ENCODE measurements at regions not wholly inside any gene's neighbourhood (a gene's known extent, or its start where the extent isn't known, plus 50 kb on each side); places are given as distances from the start of the nearest gene placed in this dataset.

DNA sequence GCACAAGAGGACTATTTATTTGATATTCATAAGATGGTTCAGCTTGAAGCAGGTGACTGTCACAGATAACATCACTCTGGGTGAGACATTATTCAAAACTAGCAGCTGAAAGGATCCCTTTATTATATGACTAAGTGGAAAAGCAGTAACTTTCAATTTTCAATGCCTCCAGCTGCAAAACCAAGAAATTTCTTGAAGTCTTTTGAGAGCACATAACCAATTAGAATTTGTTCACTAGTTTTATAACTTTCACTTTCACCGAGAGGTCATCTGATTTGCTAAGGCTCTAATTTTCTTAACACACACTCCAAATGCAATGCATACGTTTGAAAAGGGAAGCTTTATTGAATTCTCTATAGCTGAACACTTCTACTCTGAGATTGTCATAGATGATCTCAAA is 88.6 kb upstream of the KLF14 start:
- Histone ChIP-seq H3K36me3 (ENCODE audit: insufficient read depth, low read length) (no peaks in the 10 kb centered on the region), H4K20me1 (ENCODE audit: insufficient read depth, low read length) (no peaks in the 10 kb centered on the region), H3K9me3 (ENCODE audit: insufficient read depth, low read length, severe bottlenecking) (peaks cover 14% of the 10 kb centered on the region), H3K27me3 (ENCODE audit: insufficient read depth, low read length, poor library complexity) (no peaks in the 10 kb centered on the region), H3K4me1 (ENCODE audit: insufficient read depth, low read length) (no peaks in the 10 kb centered on the region), H3K4me2 (ENCODE audit: insufficient read depth, low read length) (peak overlapping the region; percentile 29; the same call in 1 of the 2 replicates), H3K4me3 (ENCODE audit: low read depth in 1 of 2, low read length in 2 of 2) (no peak overlapping the region), H3K27ac (ENCODE audit: low read length) (no peak overlapping the region), H3K79me2 (ENCODE audit: insufficient read depth, low read length) (no peaks in the 10 kb centered on the region), H2AFZ (ENCODE audit: low read depth, low read length) (no peak overlapping the region; the same call in 1 of the 2 replicates), H3K9ac (ENCODE audit: low read depth, low read length) (no peak overlapping the region)
- ATAC-seq (ENCODE audit: insufficient read depth, low read depth): peak; percentile 52
- no peak for DNase-seq
- TF ChIP-seq, protein P1, sequence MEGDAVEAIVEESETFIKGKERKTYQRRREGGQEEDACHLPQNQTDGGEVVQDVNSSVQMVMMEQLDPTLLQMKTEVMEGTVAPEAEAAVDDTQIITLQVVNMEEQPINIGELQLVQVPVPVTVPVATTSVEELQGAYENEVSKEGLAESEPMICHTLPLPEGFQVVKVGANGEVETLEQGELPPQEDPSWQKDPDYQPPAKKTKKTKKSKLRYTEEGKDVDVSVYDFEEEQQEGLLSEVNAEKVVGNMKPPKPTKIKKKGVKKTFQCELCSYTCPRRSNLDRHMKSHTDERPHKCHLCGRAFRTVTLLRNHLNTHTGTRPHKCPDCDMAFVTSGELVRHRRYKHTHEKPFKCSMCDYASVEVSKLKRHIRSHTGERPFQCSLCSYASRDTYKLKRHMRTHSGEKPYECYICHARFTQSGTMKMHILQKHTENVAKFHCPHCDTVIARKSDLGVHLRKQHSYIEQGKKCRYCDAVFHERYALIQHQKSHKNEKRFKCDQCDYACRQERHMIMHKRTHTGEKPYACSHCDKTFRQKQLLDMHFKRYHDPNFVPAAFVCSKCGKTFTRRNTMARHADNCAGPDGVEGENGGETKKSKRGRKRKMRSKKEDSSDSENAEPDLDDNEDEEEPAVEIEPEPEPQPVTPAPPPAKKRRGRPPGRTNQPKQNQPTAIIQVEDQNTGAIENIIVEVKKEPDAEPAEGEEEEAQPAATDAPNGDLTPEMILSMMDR (IDR thresholded peaks at IDR 0.05; ENCODE audit: borderline replicate concordance, extremely low read depth, low read length, poor library complexity, severe bottlenecking): no peak
- TF ChIP-seq EZH2 (IDR thresholded peaks at IDR 0.05; ENCODE audit: borderline replicate concordance, low read depth, low read length, severe bottlenecking): no peak

DNA sequence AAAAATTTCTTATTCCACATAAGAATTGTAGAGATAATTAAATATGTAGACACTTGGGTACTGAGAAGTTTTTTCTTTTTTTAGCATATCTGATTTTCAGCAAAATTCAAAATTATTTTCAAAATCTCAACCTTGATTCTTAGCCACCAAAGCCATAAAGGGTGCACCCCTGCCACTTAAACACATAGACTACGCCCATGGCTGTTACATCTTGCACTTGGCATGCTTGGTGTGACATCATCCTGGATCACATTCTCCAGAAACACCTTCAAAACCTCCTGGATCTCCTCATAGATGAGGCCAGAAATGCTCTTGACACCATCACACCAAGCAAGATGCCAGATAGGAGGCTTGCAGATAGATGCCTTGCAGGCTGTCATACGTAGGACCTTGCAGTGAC is 89.1 kb upstream of the KLF14 start:
- ATAC-seq (ENCODE audit: insufficient read depth, low read depth) (no peak), DNase-seq (no peak)
- Histone ChIP-seq H3K4me3 (ENCODE audit: low read depth in 1 of 2, low read length in 2 of 2) (no peak overlapping the region), H3K36me3 (ENCODE audit: insufficient read depth, low read length) (no peaks in the 10 kb centered on the region), H3K4me2 (ENCODE audit: insufficient read depth, low read length) (peak overlapping the region; percentile 29; the same call in 1 of the 2 replicates), H3K9ac (ENCODE audit: low read depth, low read length) (no peak overlapping the region), H3K27me3 (ENCODE audit: insufficient read depth, low read length, poor library complexity) (no peaks in the 10 kb centered on the region), H3K27ac (ENCODE audit: low read length) (no peak overlapping the region), H3K4me1 (ENCODE audit: insufficient read depth, low read length) (no peaks in the 10 kb centered on the region), H3K79me2 (ENCODE audit: insufficient read depth, low read length) (no peaks in the 10 kb centered on the region), H4K20me1 (ENCODE audit: insufficient read depth, low read length) (no peaks in the 10 kb centered on the region), H3K9me3 (ENCODE audit: insufficient read depth, low read length, severe bottlenecking) (peaks cover 16% of the 10 kb centered on the region), H2AFZ (ENCODE audit: low read depth, low read length) (no peak overlapping the region)
- no peak for TF ChIP-seq EZH2 (IDR thresholded peaks at IDR 0.05; ENCODE audit: borderline replicate concordance, low read depth, low read length, severe bottlenecking)
- TF ChIP-seq, protein P1 (IDR thresholded peaks at IDR 0.05; ENCODE audit: borderline replicate concordance, extremely low read depth, low read length, poor library complexity, severe bottlenecking): no peak

DNA sequence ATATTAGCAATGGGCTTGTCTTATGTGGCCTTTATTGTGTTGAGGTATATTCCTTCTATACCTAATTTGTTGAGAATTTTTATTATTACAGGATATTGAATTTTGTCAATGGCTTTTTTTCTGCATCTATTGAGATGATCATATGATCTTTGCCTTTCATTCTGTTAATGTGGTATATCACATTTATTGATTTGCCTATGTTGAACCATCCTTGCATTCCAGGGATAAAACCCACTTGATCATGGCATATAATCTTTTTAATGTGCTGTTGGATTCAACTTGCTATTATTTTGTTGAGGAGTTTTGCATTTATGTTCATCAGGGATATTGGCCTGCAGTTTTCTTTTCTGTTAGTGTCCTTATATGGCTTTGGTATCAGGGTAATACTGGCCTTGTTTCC is 91.8 kb upstream of the KLF14 start:
- Histone ChIP-seq H3K36me3 (ENCODE audit: insufficient read depth, low read length) (no peaks in the 10 kb centered on the region), H3K27ac (ENCODE audit: low read length) (no peak overlapping the region), H3K27me3 (ENCODE audit: insufficient read depth, low read length, poor library complexity) (no peaks in the 10 kb centered on the region), H3K9ac (ENCODE audit: low read depth, low read length) (no peak overlapping the region), H4K20me1 (ENCODE audit: insufficient read depth, low read length) (no peaks in the 10 kb centered on the region), H3K9me3 (ENCODE audit: insufficient read depth, low read length, severe bottlenecking) (peaks cover 16% of the 10 kb centered on the region), H3K4me3 (ENCODE audit: low read depth in 1 of 2, low read length in 2 of 2) (no peak overlapping the region), H2AFZ (ENCODE audit: low read depth, low read length) (no peak overlapping the region), H3K4me1 (ENCODE audit: insufficient read depth, low read length) (no peaks in the 10 kb centered on the region), H3K4me2 (ENCODE audit: insufficient read depth, low read length) (no peak overlapping the region), H3K79me2 (ENCODE audit: insufficient read depth, low read length) (no peaks in the 10 kb centered on the region)
- TF ChIP-seq, protein P1 (IDR thresholded peaks at IDR 0.05; ENCODE audit: borderline replicate concordance, extremely low read depth, low read length, poor library complexity, severe bottlenecking): no peak
- TF ChIP-seq EZH2 (IDR thresholded peaks at IDR 0.05; ENCODE audit: borderline replicate concordance, low read depth, low read length, severe bottlenecking): no peak
- ATAC-seq (ENCODE audit: insufficient read depth, low read depth) (no peak), DNase-seq (no peak)

DNA sequence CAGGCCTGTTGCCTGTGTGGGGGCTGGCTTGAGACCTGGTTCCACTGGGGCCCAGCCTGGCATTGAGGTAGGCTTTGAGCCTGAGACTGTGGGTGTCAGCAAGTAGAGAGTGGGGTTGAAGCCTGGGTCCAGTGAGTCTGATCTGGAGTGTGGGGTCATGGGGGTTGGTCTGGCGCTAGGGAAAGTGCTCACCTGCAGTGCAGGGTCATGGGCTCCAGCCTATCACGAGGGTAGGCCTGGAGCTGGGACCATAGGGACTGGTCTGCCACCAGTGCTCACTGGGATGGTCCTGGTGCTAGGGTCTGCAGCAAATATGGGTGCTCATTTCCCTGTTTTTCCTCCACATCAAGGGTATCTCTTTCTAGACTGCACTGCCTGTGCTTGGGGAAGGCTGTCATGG is 95.4 kb upstream of the KLF14 start:
- Histone ChIP-seq H3K4me3 (ENCODE audit: low read depth in 1 of 2, low read length in 2 of 2) (no peak overlapping the region), H3K79me2 (ENCODE audit: insufficient read depth, low read length) (no peaks in the 10 kb centered on the region), H3K4me1 (ENCODE audit: insufficient read depth, low read length) (no peaks in the 10 kb centered on the region), H3K9ac (ENCODE audit: low read depth, low read length) (no peak overlapping the region), H3K4me2 (ENCODE audit: insufficient read depth, low read length) (no peak overlapping the region), H3K9me3 (ENCODE audit: insufficient read depth, low read length, severe bottlenecking) (peaks cover 16% of the 10 kb centered on the region), H3K27me3 (ENCODE audit: insufficient read depth, low read length, poor library complexity) (no peaks in the 10 kb centered on the region), H3K36me3 (ENCODE audit: insufficient read depth, low read length) (no peaks in the 10 kb centered on the region), H3K27ac (ENCODE audit: low read length) (no peak overlapping the region), H4K20me1 (ENCODE audit: insufficient read depth, low read length) (no peaks in the 10 kb centered on the region), H2AFZ (ENCODE audit: low read depth, low read length) (no peak overlapping the region)
- TF ChIP-seq, protein P1 (IDR thresholded peaks at IDR 0.05; ENCODE audit: borderline replicate concordance, extremely low read depth, low read length, poor library complexity, severe bottlenecking): no peak
- TF ChIP-seq EZH2 (IDR thresholded peaks at IDR 0.05; ENCODE audit: borderline replicate concordance, low read depth, low read length, severe bottlenecking): no peak
- DNase-seq (no peak), ATAC-seq (ENCODE audit: insufficient read depth, low read depth) (no peak)
